Fibroblast of pulmonary artery (primary cell): ENCODE measurements at regions not wholly inside any gene's neighbourhood (a gene's known extent, or its start where the extent isn't known, plus 50 kb on each side); places are given as distances from the start of the nearest gene placed in this dataset.
"Not testable (repeated sequence)": the region's sequence is repeated elsewhere in the genome, so short reads cannot be mapped to it uniquely, and the experiment has no call there.

ENCODE experiments used
- DNase-seq: peaks from one replicate; pipeline ENCODE4 v3.0.0-alpha.2; 2010; ENCODE audit warnings: low read depth
- H3K4me3 ChIP-seq: replicated peaks from 2 replicates; pipeline ENCODE4 v1.5.1; 2011; ENCODE audit warnings: low read depth, mild to moderate bottlenecking, control low read depth, low read length, moderate library complexity
- CTCF ChIP-seq: IDR thresholded peaks from 2 replicates; pipeline ENCODE4 v1.5.1; 2011; ENCODE audit warnings: mild to moderate bottlenecking, control low read depth, low read length, inconsistent platforms; ENCODE audit errors: missing control alignments

GRCh38 chr12:60211244-60211643 lies 615.4 kb downstream of the SLC16A7 start:
- TF ChIP-seq CTCF, result no peak
- no peak overlapping the region for H3K4me3 ChIP-seq
- DNase-seq, result no peak

GRCh38 chr12:60212159-60213000 lies 616.6 kb downstream of the SLC16A7 start:
- no peak for DNase-seq
- no peak overlapping the region for H3K4me3 ChIP-seq
- TF ChIP-seq CTCF, result no peak

GRCh38 chr12:60213272-60213671 lies 617.4 kb downstream of the SLC16A7 start:
- not testable (repeated sequence) for DNase-seq, H3K4me3 ChIP-seq

- no peak for DNase-seq
- no peak for TF ChIP-seq CTCF
- no peak overlapping the region for H3K4me3 ChIP-seq
Observed at GRCh38 chr12:60216226-60216625, 620.4 kb downstream of the SLC16A7 start.

- TF ChIP-seq CTCF, result no peak
- DNase-seq, result no peak
- no peak overlapping the region for H3K4me3 ChIP-seq
Observed at GRCh38 chr12:60223242-60223641, 627.4 kb downstream of the SLC16A7 start.

- no peak overlapping the region for H3K4me3 ChIP-seq
- no peak for DNase-seq
- no peak for TF ChIP-seq CTCF
Observed at GRCh38 chr12:60225216-60226000, 629.6 kb downstream of the SLC16A7 start.

- TF ChIP-seq CTCF, result no peak
- no peak for DNase-seq
- H3K4me3 ChIP-seq, result no peak overlapping the region
Observed at GRCh38 chr12:60227916-60228315, 632.1 kb downstream of the SLC16A7 start.
